RWPE2 (cell line): ENCODE measurements at regions not wholly inside any gene's neighbourhood (a gene's known extent, or its start where the extent isn't known, plus 50 kb on each side); places are given as distances from the start of the nearest gene placed in this dataset.

ENCODE experiments used
- ATAC-seq: fragments of 200-7000 bp; cut with Tn5 transposase; 3 replicates; pipeline ENCODE4 v1.9.1; 2021; ENCODE audit warnings: low read depth
- DNase-seq: peaks from one replicate; pipeline ENCODE4 v3.0.0-alpha.2; 2020; ENCODE audit warnings: low spot score
- H3K27ac ChIP-seq: fragments of 450-650 bp; 2 replicates; pipeline ENCODE4 v1.5.1; 2017; ENCODE audit warnings: mild to moderate bottlenecking; ENCODE audit not compliant: poor library complexity, severe bottlenecking
- H3K27me3 ChIP-seq: fragments of 250-450 bp; sonication (Bioruptor Pico); 2 replicates; pipeline ENCODE4 v1.5.1; 2021; ENCODE audit warnings: mild to moderate bottlenecking, moderate library complexity; ENCODE audit not compliant: insufficient read depth, poor library complexity, severe bottlenecking
- H3K36me3 ChIP-seq: fragments of 250-450 bp; sonication (Bioruptor Pico); 2 replicates; pipeline ENCODE4 v1.5.1; 2020; ENCODE audit warnings: low read depth, mild to moderate bottlenecking, moderate library complexity
- H3K4me1 ChIP-seq: fragments of 250-450 bp; sonication (Bioruptor Pico); 2 replicates; pipeline ENCODE4 v1.5.1; 2021; ENCODE audit warnings: mild to moderate bottlenecking, moderate library complexity; ENCODE audit not compliant: insufficient read depth, poor library complexity, severe bottlenecking
- H3K4me3 ChIP-seq: fragments of 250-450 bp; sonication (Bioruptor Pico); 2 replicates; pipeline ENCODE4 v1.5.1; 2021; ENCODE audit warnings: mild to moderate bottlenecking, moderate library complexity; ENCODE audit not compliant: severe bottlenecking
- H3K9me3 ChIP-seq: fragments of 250-450 bp; sonication (Bioruptor Pico); 2 replicates; pipeline ENCODE4 v1.5.1; 2021; ENCODE audit warnings: mild to moderate bottlenecking, moderate library complexity; ENCODE audit not compliant: severe bottlenecking
- CTCF ChIP-seq: fragments of 450-650 bp; IDR thresholded peaks from one replicate; pipeline ENCODE4 v1.5.1; 2017; ENCODE audit warnings: mild to moderate bottlenecking, moderate library complexity; ENCODE audit not compliant: poor library complexity, severe bottlenecking

- no peaks in the 10 kb centered on the region for H3K27me3 ChIP-seq
- TF ChIP-seq CTCF: no peak
- no peak overlapping the region for H3K27ac ChIP-seq
- DNase-seq (no peak), ATAC-seq (no peak)
- peaks cover 5% of the 10 kb centered on the region for H3K4me1 ChIP-seq
- H3K36me3 ChIP-seq: no peaks in the 10 kb centered on the region
- H3K4me3 ChIP-seq: no peak overlapping the region
- H3K9me3 ChIP-seq: no peaks in the 10 kb centered on the region
Observed at GRCh38 chr2:216320852-216321251, 51.4 kb downstream of the MARCHF4 start.

GRCh38 chr2:216319771-216320170 lies 52.5 kb downstream of the MARCHF4 start:
- ATAC-seq (no peak), DNase-seq (no peak)
- Histone ChIP-seq H3K36me3 (no peaks in the 10 kb centered on the region), H3K27ac (no peak overlapping the region), H3K4me3 (no peak overlapping the region), H3K4me1 (peaks cover 11% of the 10 kb centered on the region), H3K27me3 (no peaks in the 10 kb centered on the region), H3K9me3 (no peaks in the 10 kb centered on the region)
- no peak for TF ChIP-seq CTCF

DNA sequence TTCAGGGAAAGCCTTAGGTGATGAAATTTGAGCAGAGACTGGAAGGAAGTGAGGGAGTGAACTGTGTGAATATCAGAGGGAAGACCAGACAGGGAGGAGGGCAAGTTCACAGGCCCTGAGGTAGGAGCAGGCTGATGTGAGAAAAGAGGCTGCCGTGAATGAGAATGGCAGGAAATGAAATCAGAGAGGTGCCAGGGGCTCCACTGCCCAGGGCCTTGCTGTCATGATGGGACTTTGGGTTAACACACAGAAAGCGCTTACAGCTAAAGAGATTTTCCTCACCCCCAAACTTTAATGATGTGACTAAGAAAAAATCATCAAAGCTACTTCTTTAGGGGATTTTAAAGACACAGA lies 53.8 kb downstream of the MARCHF4 start:
- Histone ChIP-seq H3K9me3 (no peaks in the 10 kb centered on the region), H3K27me3 (no peaks in the 10 kb centered on the region), H3K4me1 (peaks cover 11% of the 10 kb centered on the region), H3K36me3 (no peaks in the 10 kb centered on the region), H3K4me3 (no peak overlapping the region), H3K27ac (no peak overlapping the region)
- DNase-seq (no peak), ATAC-seq (no peak)
- no peak for TF ChIP-seq CTCF

DNA sequence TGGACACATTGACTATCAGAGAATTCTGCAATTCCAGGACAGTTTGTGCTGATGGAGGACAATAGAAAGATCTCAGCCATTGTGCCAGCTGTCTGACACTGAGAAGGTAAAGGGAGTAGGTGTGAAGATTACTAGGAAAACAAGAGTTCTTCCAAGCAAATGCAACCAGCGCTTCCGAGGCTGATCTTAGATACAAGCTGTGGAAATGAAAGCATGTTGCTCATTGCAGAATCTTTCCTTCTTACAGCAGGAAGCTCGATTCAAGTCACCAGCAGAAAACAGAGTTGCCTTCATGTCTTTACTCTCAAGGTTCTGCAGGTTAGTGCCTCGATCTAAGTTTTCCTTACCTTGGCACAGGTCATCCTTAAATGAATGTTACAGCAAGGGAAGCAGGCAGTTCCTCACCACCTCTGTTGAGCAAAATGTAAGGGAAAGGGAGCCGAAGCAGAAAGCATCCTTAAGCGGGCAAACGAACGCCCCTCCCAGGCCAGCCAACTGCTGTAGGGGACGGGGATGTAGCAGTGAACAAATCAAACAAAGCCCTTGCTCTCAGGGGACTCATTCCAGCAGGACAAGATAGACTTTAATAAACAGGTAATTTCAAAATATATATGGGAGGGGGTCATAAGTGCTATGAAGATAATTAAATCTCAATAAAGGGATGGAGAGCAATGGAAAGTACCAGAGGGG lies 54.3 kb downstream of the MARCHF4 start:
- TF ChIP-seq CTCF: no peak
- Histone ChIP-seq H3K36me3 (no peaks in the 10 kb centered on the region), H3K27ac (no peak overlapping the region), H3K9me3 (no peaks in the 10 kb centered on the region), H3K4me1 (peaks cover 11% of the 10 kb centered on the region), H3K27me3 (no peaks in the 10 kb centered on the region), H3K4me3 (no peak overlapping the region)
- no peak for ATAC-seq
- no peak for DNase-seq

GRCh38 chr2:216316743-216317142 lies 55.5 kb downstream of the MARCHF4 start:
- no peak overlapping the region for H3K27ac ChIP-seq
- no peak for DNase-seq

More at GRCh38 chr2:216316743-216317142, 55.5 kb downstream of the MARCHF4 start:
- no peak overlapping the region for H3K4me3 ChIP-seq
- no peak for TF ChIP-seq CTCF
- no peaks in the 10 kb centered on the region for H3K9me3 ChIP-seq
- no peaks in the 10 kb centered on the region for H3K36me3 ChIP-seq
- peaks cover 11% of the 10 kb centered on the region for H3K4me1 ChIP-seq
- ATAC-seq: peak; percentile 89
- no peaks in the 10 kb centered on the region for H3K27me3 ChIP-seq
